Esophagus squamous epithelium (tissue), 4 donors: ENCODE measurements at regions not wholly inside any gene's neighbourhood (a gene's known extent, or its start where the extent isn't known, plus 50 kb on each side); places are given as distances from the start of the nearest gene placed in this dataset.

ENCODE experiments used
- CTCF ChIP-seq, 6 experiments: fragments of 450-650 bp in 4 of 6; fragments of 200-600 bp in 2 of 6; sonication (generic) in 2 of 6; IDR thresholded peaks; one replicate each; pipeline ENCODE4 v1.5.1; 2016 to 2019; ENCODE audit warnings: antibody characterized with exemption in 6 of 6, mild to moderate bottlenecking in 4 of 6, moderate library complexity in 4 of 6
- POLR2A ChIP-seq, 4 donors: fragments of 450-650 bp; IDR thresholded peaks; one replicate each; pipeline ENCODE4 v1.6.1; 2017; ENCODE audit warnings: antibody characterized with exemption in 4 of 4, mild to moderate bottlenecking in 4 of 4, moderate library complexity in 3 of 4

DNA sequence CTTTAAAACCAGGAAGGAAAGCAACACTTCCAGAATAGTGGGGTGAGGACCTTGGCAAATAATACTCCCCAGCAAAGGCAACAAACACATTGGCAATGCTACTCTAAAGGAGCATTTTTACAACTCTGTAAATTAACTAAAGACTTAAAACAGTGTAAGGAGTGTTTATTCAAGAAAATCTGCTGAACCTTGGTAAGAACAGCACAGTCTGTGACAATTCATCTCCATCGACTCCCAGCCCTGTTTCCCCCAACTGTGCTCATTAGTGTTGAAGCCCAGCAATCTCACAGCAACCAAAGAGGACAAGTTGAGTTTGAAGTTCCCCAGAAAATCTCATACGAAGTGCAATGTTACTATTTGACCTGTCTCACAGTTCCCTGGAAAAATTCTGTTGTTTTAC, 884.9 kb downstream of the C6orf118 start:
- TF ChIP-seq POLR2A (IDR thresholded peaks at IDR 0.05) = no peak
- no peak for TF ChIP-seq CTCF (IDR thresholded peaks at IDR 0.05)
